Neural progenitor cell (in vitro differentiated cells): ENCODE measurements at regions not wholly inside any gene's neighbourhood (a gene's known extent, or its start where the extent isn't known, plus 50 kb on each side); places are given as distances from the start of the nearest gene placed in this dataset.

Source experiments
- DNase-seq: peaks from one replicate; pipeline ENCODE4 v3.0.0-alpha.2; 2016; ENCODE audit warnings: low spot score
- H2AFZ ChIP-seq: fragments of 200-600 bp; sonication (generic); replicated peaks from 2 replicates; pipeline ENCODE4 v1.6.1; 2016; ENCODE audit warnings: antibody characterized with exemption
- H3F3A ChIP-seq: fragments of 200-600 bp; sonication (generic); 2 replicates; pipeline ENCODE4 v1.6.1; 2016; ENCODE audit warnings: antibody characterized with exemption, low read depth
- H3K27ac ChIP-seq: fragments of 200-600 bp; sonication (generic); 2 replicates; pipeline ENCODE4 v1.5.1; 2016; ENCODE audit warnings: mild to moderate bottlenecking
- H3K27me3 ChIP-seq: fragments of 200-600 bp; sonication (generic); 2 replicates; pipeline ENCODE4 v1.6.1; 2016; ENCODE audit warnings: mild to moderate bottlenecking, moderate library complexity
- H3K36me3 ChIP-seq: fragments of 200-600 bp; sonication (generic); 2 replicates; pipeline ENCODE4 v1.5.1; 2016
- H3K4me1 ChIP-seq: fragments of 200-600 bp; sonication (generic); 2 replicates; pipeline ENCODE4 v1.6.1; 2016; ENCODE audit warnings: mixed run types
- H3K4me2 ChIP-seq: fragments of 200-600 bp; sonication (generic); 2 replicates; pipeline ENCODE4 v1.6.1; 2016
- H3K4me3 ChIP-seq: fragments of 200-600 bp; sonication (generic); 2 replicates; pipeline ENCODE4 v1.5.1; 2016
- H3K79me2 ChIP-seq: fragments of 200-600 bp; sonication (generic); 2 replicates; pipeline ENCODE4 v1.6.1; 2016; ENCODE audit warnings: low read depth
- H3K9ac ChIP-seq: fragments of 200-600 bp; sonication (generic); 2 replicates; pipeline ENCODE4 v1.6.1; 2016
- H3K9me3 ChIP-seq: fragments of 200-600 bp; sonication (generic); 2 replicates; pipeline ENCODE4 v1.5.1; 2016; ENCODE audit warnings: low read depth
- H4K20me1 ChIP-seq: fragments of 200-600 bp; sonication (generic); 2 replicates; pipeline ENCODE4 v1.6.1; 2016; ENCODE audit warnings: low read depth
- H3K27ac Mint-ChIP-seq: 3 replicates; pipeline ENCODE4 v1.8.0; 2021; ENCODE audit warnings: mixed read lengths
- H3K27me3 Mint-ChIP-seq: 2 replicates; pipeline ENCODE4 v1.8.0; 2022; ENCODE audit warnings: low read depth, mild to moderate bottlenecking, inconsistent platforms, moderate library complexity, mixed read lengths; ENCODE audit not compliant: insufficient read depth
- H3K36me3 Mint-ChIP-seq: 3 replicates; pipeline ENCODE4 v1.8.0; 2021; ENCODE audit warnings: mixed read lengths
- H3K4me1 Mint-ChIP-seq: 3 replicates; pipeline ENCODE4 v1.8.0; 2021; ENCODE audit warnings: mixed read lengths
- H3K4me3 Mint-ChIP-seq: 3 replicates; pipeline ENCODE4 v1.8.0; 2021; ENCODE audit warnings: mild to moderate bottlenecking, moderate library complexity, mixed read lengths
- H3K9me3 Mint-ChIP-seq: 3 replicates; pipeline ENCODE4 v1.8.0; 2020; ENCODE audit warnings: mixed read lengths
- EZH2 ChIP-seq: fragments of 200-600 bp; sonication (generic); IDR thresholded peaks from 2 replicates; pipeline ENCODE4 v1.6.1; 2017; ENCODE audit warnings: antibody characterized with exemption, mild to moderate bottlenecking, moderate library complexity
- EZH2phosphoT487 ChIP-seq: fragments of 200-600 bp; sonication (generic); IDR thresholded peaks from 2 replicates; pipeline ENCODE4 v1.6.1; 2017; ENCODE audit warnings: antibody characterized with exemption
- TF ChIP-seq, protein P1 (sequence below): fragments of 200-600 bp; sonication (generic); IDR thresholded peaks from 2 replicates; pipeline ENCODE4 v1.5.1; 2017; ENCODE audit warnings: antibody characterized with exemption, mild to moderate bottlenecking

DNA sequence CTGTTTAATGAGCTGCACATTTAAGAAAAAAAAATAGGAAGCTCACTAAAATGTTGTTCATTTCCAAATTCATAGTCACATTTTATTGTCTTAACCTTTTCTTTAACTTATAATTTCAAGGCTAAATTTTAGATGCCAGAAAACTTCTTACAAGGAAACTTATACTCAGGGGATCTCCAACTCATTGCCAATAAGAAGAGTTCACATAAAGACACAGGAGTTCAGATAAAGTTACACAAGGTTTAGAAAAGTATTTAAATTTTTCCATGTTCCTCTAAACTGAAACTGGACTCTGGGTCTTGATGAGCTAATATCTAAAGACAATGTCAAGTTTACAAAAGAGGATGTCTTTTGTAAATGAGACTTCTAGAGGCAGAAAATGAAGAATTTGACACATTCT is 190.7 kb upstream of the KCNJ16 start:
- Histone ChIP-seq H3K9ac (no peak overlapping the region), H3F3A (no peaks in the 10 kb centered on the region), H3K4me1 (no peaks in the 10 kb centered on the region), H3K79me2 (no peaks in the 10 kb centered on the region), H3K27ac (no peak overlapping the region), H4K20me1 (no peaks in the 10 kb centered on the region), H3K9me3 (no peaks in the 10 kb centered on the region), H3K4me2 (no peak overlapping the region), H3K4me3 (no peak overlapping the region), H3K36me3 (no peaks in the 10 kb centered on the region), H2AFZ (no peak overlapping the region), H3K27me3 (no peaks in the 10 kb centered on the region)
- Mint-ChIP-seq H3K4me1 (no peaks in the 10 kb centered on the region), H3K9me3 (no peaks in the 10 kb centered on the region), H3K27ac (no peak overlapping the region), H3K27me3 (no peaks in the 10 kb centered on the region), H3K4me3 (no peak overlapping the region), H3K36me3 (no peaks in the 10 kb centered on the region)
- TF ChIP-seq, protein P1, sequence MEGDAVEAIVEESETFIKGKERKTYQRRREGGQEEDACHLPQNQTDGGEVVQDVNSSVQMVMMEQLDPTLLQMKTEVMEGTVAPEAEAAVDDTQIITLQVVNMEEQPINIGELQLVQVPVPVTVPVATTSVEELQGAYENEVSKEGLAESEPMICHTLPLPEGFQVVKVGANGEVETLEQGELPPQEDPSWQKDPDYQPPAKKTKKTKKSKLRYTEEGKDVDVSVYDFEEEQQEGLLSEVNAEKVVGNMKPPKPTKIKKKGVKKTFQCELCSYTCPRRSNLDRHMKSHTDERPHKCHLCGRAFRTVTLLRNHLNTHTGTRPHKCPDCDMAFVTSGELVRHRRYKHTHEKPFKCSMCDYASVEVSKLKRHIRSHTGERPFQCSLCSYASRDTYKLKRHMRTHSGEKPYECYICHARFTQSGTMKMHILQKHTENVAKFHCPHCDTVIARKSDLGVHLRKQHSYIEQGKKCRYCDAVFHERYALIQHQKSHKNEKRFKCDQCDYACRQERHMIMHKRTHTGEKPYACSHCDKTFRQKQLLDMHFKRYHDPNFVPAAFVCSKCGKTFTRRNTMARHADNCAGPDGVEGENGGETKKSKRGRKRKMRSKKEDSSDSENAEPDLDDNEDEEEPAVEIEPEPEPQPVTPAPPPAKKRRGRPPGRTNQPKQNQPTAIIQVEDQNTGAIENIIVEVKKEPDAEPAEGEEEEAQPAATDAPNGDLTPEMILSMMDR = no peak
- TF ChIP-seq EZH2 = no peak
- no peak for TF ChIP-seq EZH2phosphoT487
- no peak for DNase-seq

- Histone ChIP-seq H4K20me1 (no peaks in the 10 kb centered on the region), H3K4me1 (no peaks in the 10 kb centered on the region), H3K4me3 (no peak overlapping the region), H3K36me3 (no peaks in the 10 kb centered on the region), H3K4me2 (no peak overlapping the region), H3K9me3 (no peaks in the 10 kb centered on the region), H3F3A (no peaks in the 10 kb centered on the region), H3K27ac (no peak overlapping the region), H3K27me3 (no peaks in the 10 kb centered on the region), H2AFZ (no peak overlapping the region), H3K9ac (no peak overlapping the region), H3K79me2 (no peaks in the 10 kb centered on the region)
- no peak for TF ChIP-seq EZH2
- TF ChIP-seq, protein P1 = no peak
- no peak for TF ChIP-seq EZH2phosphoT487
- H3K27me3 Mint-ChIP-seq = no peaks in the 10 kb centered on the region
- no peaks in the 10 kb centered on the region for H3K4me1 Mint-ChIP-seq
- no peak overlapping the region for H3K27ac Mint-ChIP-seq
- no peaks in the 10 kb centered on the region for H3K9me3 Mint-ChIP-seq
- H3K36me3 Mint-ChIP-seq = no peaks in the 10 kb centered on the region
- H3K4me3 Mint-ChIP-seq = no peak overlapping the region
- no peak for DNase-seq
These were observed 190.2 kb upstream of the KCNJ16 start for GRCh38 chr17:69884846-69885245.

DNA sequence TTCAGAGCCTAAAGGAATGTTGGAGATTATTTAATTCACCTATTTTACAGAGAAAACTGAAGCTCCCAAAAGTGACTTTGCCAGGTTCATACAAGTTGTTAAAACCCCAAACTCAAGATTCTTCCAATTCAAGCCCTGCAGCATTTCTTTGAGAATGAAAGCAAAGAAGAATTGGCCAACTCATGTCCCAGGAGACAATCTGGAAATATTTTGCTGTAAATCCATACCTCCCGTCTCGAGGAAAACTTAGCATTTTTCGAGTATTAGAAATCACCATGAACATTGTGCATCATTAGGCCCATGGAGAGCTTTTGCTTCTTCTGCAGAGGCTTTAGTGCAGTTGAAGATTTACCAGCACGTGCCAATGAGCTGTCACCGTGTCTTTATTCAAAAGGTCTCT is 176.4 kb upstream of the KCNJ16 start:
- Histone ChIP-seq H3F3A (no peaks in the 10 kb centered on the region), H4K20me1 (no peaks in the 10 kb centered on the region)
- H3K4me3 Mint-ChIP-seq = no peak overlapping the region

More for the DNA sequence above, 176.4 kb upstream of the KCNJ16 start:
- no peaks in the 10 kb centered on the region for H3K27me3 Mint-ChIP-seq
- H3K79me2 ChIP-seq = no peaks in the 10 kb centered on the region
- H3K27me3 ChIP-seq = no peaks in the 10 kb centered on the region
- no peak overlapping the region for H3K4me2 ChIP-seq
- H2AFZ ChIP-seq = no peak overlapping the region
- no peak overlapping the region for H3K27ac ChIP-seq
- no peaks in the 10 kb centered on the region for H3K36me3 ChIP-seq
- H3K4me1 ChIP-seq = no peaks in the 10 kb centered on the region
- no peak overlapping the region for H3K27ac Mint-ChIP-seq
- no peaks in the 10 kb centered on the region for H3K9me3 ChIP-seq
- no peak for DNase-seq
- H3K36me3 Mint-ChIP-seq = no peaks in the 10 kb centered on the region
- TF ChIP-seq, protein P1 = no peak
- TF ChIP-seq EZH2 = no peak
- TF ChIP-seq EZH2phosphoT487 = no peak
- no peak overlapping the region for H3K9ac ChIP-seq
- no peak overlapping the region for H3K4me3 ChIP-seq
- H3K9me3 Mint-ChIP-seq = no peaks in the 10 kb centered on the region
- H3K4me1 Mint-ChIP-seq = no peaks in the 10 kb centered on the region
